Neural crest cell (in vitro differentiated cells): ENCODE measurements at regions not wholly inside any gene's neighbourhood (a gene's known extent, or its start where the extent isn't known, plus 50 kb on each side); places are given as distances from the start of the nearest gene placed in this dataset.

Experiments
- DNase-seq: peaks from one replicate; pipeline ENCODE4 v3.0.0; 2021; ENCODE audit warnings: low read depth, mixed read lengths, low spot score
- H3K27ac Mint-ChIP-seq: one replicate; pipeline ENCODE4 v1.8.0; 2021; ENCODE audit warnings: mild to moderate bottlenecking, mixed read lengths; ENCODE audit not compliant: unreplicated experiment
- H3K27me3 Mint-ChIP-seq: 2 replicates; pipeline ENCODE4 v1.8.0; 2021; ENCODE audit warnings: low read depth, mild to moderate bottlenecking, mixed read lengths
- H3K36me3 Mint-ChIP-seq: 2 replicates; pipeline ENCODE4 v1.8.0; 2021; ENCODE audit warnings: low read depth, mild to moderate bottlenecking, mixed read lengths
- H3K4me1 Mint-ChIP-seq: 2 replicates; pipeline ENCODE4 v1.8.0; 2021; ENCODE audit warnings: mixed read lengths
- H3K4me3 Mint-ChIP-seq: one replicate; pipeline ENCODE4 v1.8.0; 2021; ENCODE audit warnings: mild to moderate bottlenecking, mixed read lengths
- H3K9me3 Mint-ChIP-seq: 2 replicates; pipeline ENCODE4 v1.8.0; 2021; ENCODE audit warnings: mixed read lengths
- CTCF ChIP-seq: fragments of 200-600 bp; sonication (generic); conservative IDR thresholded peaks from 2 replicates; pipeline ENCODE4 v1.5.0; 2021; ENCODE audit warnings: antibody characterized with exemption, mild to moderate bottlenecking

GRCh38 chr5:27158775-27159174 lies 120.4 kb upstream of the CDH9 start:
- Mint-ChIP-seq H3K9me3 (peaks cover 24% of the 10 kb centered on the region), H3K36me3 (peaks cover 17% of the 10 kb centered on the region), H3K4me1 (no peaks in the 10 kb centered on the region), H3K4me3 (no peak overlapping the region), H3K27ac (no peak overlapping the region), H3K27me3 (no peaks in the 10 kb centered on the region)
- no peak for DNase-seq
- no peak for TF ChIP-seq CTCF

GRCh38 chr5:27158171-27158570 lies 119.8 kb upstream of the CDH9 start:
- no peak overlapping the region for H3K27ac Mint-ChIP-seq
- TF ChIP-seq CTCF = no peak
- no peaks in the 10 kb centered on the region for H3K27me3 Mint-ChIP-seq
- peaks cover 24% of the 10 kb centered on the region for H3K9me3 Mint-ChIP-seq
- no peak overlapping the region for H3K4me3 Mint-ChIP-seq
- H3K36me3 Mint-ChIP-seq = peaks cover 17% of the 10 kb centered on the region
- no peak for DNase-seq
- no peaks in the 10 kb centered on the region for H3K4me1 Mint-ChIP-seq

- Mint-ChIP-seq H3K36me3 (no peaks in the 10 kb centered on the region), H3K27me3 (no peaks in the 10 kb centered on the region), H3K27ac (no peak overlapping the region), H3K4me1 (no peaks in the 10 kb centered on the region), H3K4me3 (no peak overlapping the region), H3K9me3 (no peaks in the 10 kb centered on the region)
- no peak for TF ChIP-seq CTCF
- DNase-seq = no peak
Measured at GRCh38 chr5:27144456-27144855, 106.1 kb upstream of the CDH9 start.

DNA sequence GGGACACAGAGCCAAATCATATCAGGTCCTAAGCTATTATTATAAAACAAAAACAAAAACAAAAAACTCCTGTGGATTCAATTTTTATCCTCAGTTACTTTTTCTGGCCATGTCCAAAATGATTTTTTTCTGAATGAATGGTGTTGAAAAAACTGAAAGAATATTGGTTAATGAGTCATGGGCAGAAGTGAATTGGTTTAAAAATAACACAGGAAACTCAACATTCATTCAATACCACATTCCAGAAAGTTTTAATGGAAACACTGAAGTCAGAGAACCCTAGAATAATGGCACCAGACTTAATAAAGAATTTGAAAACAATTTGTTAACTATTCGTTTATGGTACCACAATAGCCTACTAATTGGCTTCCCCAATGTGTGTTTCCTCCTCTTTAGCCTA lies 102.4 kb upstream of the CDH9 start:
- peaks cover 2% of the 10 kb centered on the region for H3K36me3 Mint-ChIP-seq
- no peak for DNase-seq
- H3K9me3 Mint-ChIP-seq = peaks cover 2% of the 10 kb centered on the region
- no peak overlapping the region for H3K4me3 Mint-ChIP-seq
- no peaks in the 10 kb centered on the region for H3K27me3 Mint-ChIP-seq
- no peak overlapping the region for H3K27ac Mint-ChIP-seq
- TF ChIP-seq CTCF = no peak
- H3K4me1 Mint-ChIP-seq = no peaks in the 10 kb centered on the region

DNA sequence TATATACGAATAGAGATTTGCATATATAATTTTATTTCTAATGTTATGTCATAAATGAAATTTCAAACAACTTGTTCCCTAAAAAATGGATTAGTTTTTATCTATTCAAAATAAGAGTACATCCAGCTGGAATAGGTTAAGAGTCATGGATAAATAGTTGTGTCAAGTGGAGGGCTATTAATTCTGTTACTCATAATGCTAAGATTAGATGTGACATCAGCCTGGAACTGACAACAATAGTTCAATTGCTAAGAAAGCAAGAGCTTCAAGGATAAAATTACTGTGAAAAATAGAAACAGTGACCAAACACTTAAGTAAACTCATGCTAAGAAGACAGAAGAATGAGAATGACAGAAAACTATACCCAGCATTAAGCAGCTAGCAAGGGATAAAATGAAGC lies 92.2 kb upstream of the CDH9 start:
- Mint-ChIP-seq H3K36me3 (no peaks in the 10 kb centered on the region), H3K4me1 (no peaks in the 10 kb centered on the region), H3K9me3 (peaks cover 1% of the 10 kb centered on the region), H3K27ac (no peak overlapping the region), H3K27me3 (no peaks in the 10 kb centered on the region), H3K4me3 (no peak overlapping the region)
- DNase-seq = no peak
- TF ChIP-seq CTCF = no peak

GRCh38 chr5:27129926-27130325 lies 91.5 kb upstream of the CDH9 start:
- H3K36me3 Mint-ChIP-seq = no peaks in the 10 kb centered on the region
- H3K27ac Mint-ChIP-seq = no peak overlapping the region
- no peaks in the 10 kb centered on the region for H3K9me3 Mint-ChIP-seq
- DNase-seq = no peak
- H3K4me3 Mint-ChIP-seq = no peak overlapping the region
- TF ChIP-seq CTCF = no peak
- H3K27me3 Mint-ChIP-seq = no peaks in the 10 kb centered on the region
- H3K4me1 Mint-ChIP-seq = no peaks in the 10 kb centered on the region
